ENCODE measurements at regions not wholly inside any gene's neighbourhood (a gene's known extent, or its start where the extent isn't known, plus 50 kb on each side); places are given as distances from the start of the nearest gene placed in this dataset.

- DNase-seq, result no peak
- intact Hi-C loops (cut with micrococcal nuclease), result no loop called here
- Mint-ChIP-seq H3K4me3 (no peak overlapping the region), H3K27me3 (ENCODE audit: low read depth in 2 of 2) (peaks cover 17 to 36% of the 10 kb centered on the region in 2 donors), H3K4me1 (peaks cover 0 to 6% of the 10 kb centered on the region in 2 donors), H3K9me3 (no peaks in the 10 kb centered on the region), H3K27ac (no peak overlapping the region), H3K36me3 (peaks cover 1% of the 10 kb centered on the region)
- Histone ChIP-seq H3K27ac (ENCODE audit: low read length) (no peak overlapping the region), H3K4me1 (ENCODE audit: control insufficient read depth, insufficient read depth, low read length) (no peaks in the 10 kb centered on the region), H3K27me3 (ENCODE audit: control insufficient read depth, insufficient read depth, low read length) (peaks cover 2% of the 10 kb centered on the region), H3K36me3 (ENCODE audit: control insufficient read depth, insufficient read depth, low read length) (no peaks in the 10 kb centered on the region), H3K9me3 (ENCODE audit: control insufficient read depth, insufficient read depth, low read length) (no peaks in the 10 kb centered on the region), H3K4me3 (ENCODE audit: low read length) (no peak overlapping the region)
- no peak for ATAC-seq
- TF ChIP-seq, protein P1, sequence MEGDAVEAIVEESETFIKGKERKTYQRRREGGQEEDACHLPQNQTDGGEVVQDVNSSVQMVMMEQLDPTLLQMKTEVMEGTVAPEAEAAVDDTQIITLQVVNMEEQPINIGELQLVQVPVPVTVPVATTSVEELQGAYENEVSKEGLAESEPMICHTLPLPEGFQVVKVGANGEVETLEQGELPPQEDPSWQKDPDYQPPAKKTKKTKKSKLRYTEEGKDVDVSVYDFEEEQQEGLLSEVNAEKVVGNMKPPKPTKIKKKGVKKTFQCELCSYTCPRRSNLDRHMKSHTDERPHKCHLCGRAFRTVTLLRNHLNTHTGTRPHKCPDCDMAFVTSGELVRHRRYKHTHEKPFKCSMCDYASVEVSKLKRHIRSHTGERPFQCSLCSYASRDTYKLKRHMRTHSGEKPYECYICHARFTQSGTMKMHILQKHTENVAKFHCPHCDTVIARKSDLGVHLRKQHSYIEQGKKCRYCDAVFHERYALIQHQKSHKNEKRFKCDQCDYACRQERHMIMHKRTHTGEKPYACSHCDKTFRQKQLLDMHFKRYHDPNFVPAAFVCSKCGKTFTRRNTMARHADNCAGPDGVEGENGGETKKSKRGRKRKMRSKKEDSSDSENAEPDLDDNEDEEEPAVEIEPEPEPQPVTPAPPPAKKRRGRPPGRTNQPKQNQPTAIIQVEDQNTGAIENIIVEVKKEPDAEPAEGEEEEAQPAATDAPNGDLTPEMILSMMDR (IDR thresholded peaks at IDR 0.05), result no peak
- WGBS (ENCODE audit: insufficient coverage), result 100% methylated on average over 4 of the region's 5 CpGs
These were observed 53.8 kb upstream of the FAM204A start for GRCh38 chr10:118395947-118396346.

DNA sequence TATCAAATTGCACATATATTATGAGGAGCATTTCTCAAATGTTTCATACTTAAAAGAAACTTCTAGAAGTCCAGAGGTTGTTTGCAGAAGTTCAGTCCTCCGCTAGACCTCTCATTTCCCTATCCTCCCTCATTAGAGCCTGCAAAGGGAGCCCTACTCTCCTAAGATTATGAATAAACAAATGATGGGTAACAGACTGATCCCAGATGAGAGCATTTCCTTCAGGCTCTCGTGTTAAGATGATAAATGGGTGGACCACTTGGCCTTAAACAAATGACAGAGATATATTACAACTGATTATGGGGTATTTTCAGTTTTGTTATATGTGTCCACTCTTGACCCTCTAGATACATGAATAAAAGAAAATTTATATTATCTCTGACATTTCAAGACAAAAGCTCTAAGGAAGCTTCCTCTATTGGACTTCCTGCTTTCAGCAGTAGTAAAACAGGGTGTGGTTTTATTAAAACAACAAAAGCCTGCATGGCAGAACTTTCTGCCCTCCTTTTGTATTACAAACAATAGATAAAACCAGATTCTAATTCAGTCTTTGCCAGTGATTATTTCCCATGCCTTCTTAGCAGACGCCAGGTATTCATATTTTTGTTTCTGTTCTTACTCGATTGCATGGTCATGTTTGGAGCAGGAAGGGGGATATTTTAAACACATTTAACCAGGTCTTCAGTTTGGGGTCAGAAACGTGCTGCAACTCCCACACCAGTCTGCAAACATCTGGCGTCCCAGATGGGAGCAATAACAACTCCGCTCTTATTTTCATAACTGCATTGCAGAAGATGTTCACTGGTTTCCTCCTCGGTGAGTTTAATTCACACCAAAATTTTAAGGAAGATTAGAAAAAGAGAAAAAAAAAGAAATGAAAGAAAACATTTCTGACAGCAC is 52.4 kb upstream of the FAM204A start:
- H3K4me1 ChIP-seq (ENCODE audit: control insufficient read depth, insufficient read depth, low read length), result no peaks in the 10 kb centered on the region
- H3K9me3 ChIP-seq (ENCODE audit: control insufficient read depth, insufficient read depth, low read length), result no peaks in the 10 kb centered on the region
- no peaks in the 10 kb centered on the region for H3K36me3 ChIP-seq (ENCODE audit: control insufficient read depth, insufficient read depth, low read length)
- Mint-ChIP-seq H3K4me1 (peaks cover 0 to 6% of the 10 kb centered on the region in 2 donors), H3K27me3 (ENCODE audit: low read depth in 2 of 2) (peaks cover 21 to 50% of the 10 kb centered on the region in 2 donors), H3K27ac (no peak overlapping the region), H3K36me3 (peaks cover 7% of the 10 kb centered on the region), H3K4me3 (no peak overlapping the region), H3K9me3 (no peaks in the 10 kb centered on the region)
- DNase-seq (no peak), ATAC-seq (no peak)
- WGBS (ENCODE audit: insufficient coverage), result 15% methylated on average over 5 of the region's 8 CpGs
- TF ChIP-seq, protein P1 (IDR thresholded peaks at IDR 0.05), result no peak
- no peak overlapping the region for H3K4me3 ChIP-seq (ENCODE audit: low read length)
- H3K27me3 ChIP-seq (ENCODE audit: control insufficient read depth, insufficient read depth, low read length), result peaks cover 2% of the 10 kb centered on the region
- intact Hi-C loops (cut with micrococcal nuclease), result no loop called here
- no peak overlapping the region for H3K27ac ChIP-seq (ENCODE audit: low read length)

- Mint-ChIP-seq H3K4me1 (peaks cover 0 to 6% of the 10 kb centered on the region in 2 donors), H3K27me3 (ENCODE audit: low read depth in 2 of 2) (peaks cover 23 to 52% of the 10 kb centered on the region in 2 donors), H3K4me3 (no peak overlapping the region), H3K36me3 (peaks cover 7% of the 10 kb centered on the region), H3K27ac (no peak overlapping the region), H3K9me3 (no peaks in the 10 kb centered on the region)
- Histone ChIP-seq H3K4me3 (ENCODE audit: low read length) (no peak overlapping the region), H3K27ac (ENCODE audit: low read length) (no peak overlapping the region), H3K36me3 (ENCODE audit: control insufficient read depth, insufficient read depth, low read length) (no peaks in the 10 kb centered on the region), H3K27me3 (ENCODE audit: control insufficient read depth, insufficient read depth, low read length) (peaks cover 2% of the 10 kb centered on the region), H3K9me3 (ENCODE audit: control insufficient read depth, insufficient read depth, low read length) (no peaks in the 10 kb centered on the region), H3K4me1 (ENCODE audit: control insufficient read depth, insufficient read depth, low read length) (no peaks in the 10 kb centered on the region)
- DNase-seq, result no peak
- TF ChIP-seq, protein P1 (IDR thresholded peaks at IDR 0.05), result no peak
- intact Hi-C loops (cut with micrococcal nuclease), result no loop called here
- no peak for ATAC-seq
- WGBS (ENCODE audit: insufficient coverage), result 88% methylated on average over 5 of the region's 5 CpGs
These were observed 50.6 kb upstream of the FAM204A start for GRCh38 chr10:118392761-118393160.

Data from natural killer cell (primary cell).